ENCODE measurements at regions not wholly inside any gene's neighbourhood (a gene's known extent, or its start where the extent isn't known, plus 50 kb on each side); places are given as distances from the start of the nearest gene placed in this dataset.

DNA sequence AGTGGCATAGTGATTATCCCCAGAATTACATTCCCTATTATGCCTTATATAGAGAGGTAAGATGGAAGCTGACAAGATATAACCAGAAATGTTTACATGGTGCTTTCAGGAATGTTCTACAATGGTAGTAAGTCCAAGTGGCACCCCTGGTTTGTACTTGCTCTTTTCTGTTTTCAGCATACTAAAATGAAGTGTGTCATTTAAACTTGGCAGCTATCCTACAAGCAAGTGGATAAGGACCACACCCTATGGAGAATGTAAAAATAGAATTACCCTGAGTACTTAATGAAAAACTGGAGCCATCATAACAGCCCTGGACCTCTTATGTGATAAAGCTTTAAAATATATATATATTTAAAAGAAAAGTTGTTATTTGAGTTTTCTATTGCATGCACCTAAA is 1012.7 kb upstream of the CADM2 start:
- no peak overlapping the region for H3K27ac ChIP-seq (ENCODE audit: low read depth, low read length)
- no peaks in the 10 kb centered on the region for H3K4me1 ChIP-seq (ENCODE audit: control insufficient read depth in 1 of 2, insufficient read depth in 2 of 2, low read length in 2 of 2)
- POLR2A ChIA-PET, result no interaction called here
- intact Hi-C loops (cut with micrococcal nuclease), result no loop called here
- CTCF ChIA-PET, result no interaction called here
- ATAC-seq, result no peak
- DNase-seq (ENCODE audit: low read depth, low spot score), result no peak
- H3K4me3 ChIP-seq (replicated peaks in 1 of 2; ENCODE audit: low read depth in 1 of 2, low read length in 2 of 2), result no peak overlapping the region
- H4K20me1 ChIP-seq (ENCODE audit: insufficient read depth), result no peaks in the 10 kb centered on the region
- no peak overlapping the region for H3K4me2 ChIP-seq (ENCODE audit: low read length)
- no peak overlapping the region for H2AFZ ChIP-seq (ENCODE audit: low read depth, low read length, poor library complexity, severe bottlenecking)
- H3K9me3 ChIP-seq (ENCODE audit: control insufficient read depth in 1 of 2, insufficient read depth in 1 of 2, low read depth in 1 of 2, low read length in 2 of 2), result peaks cover 14 to 19% of the 10 kb centered on the region in 2 experiments; a peak in 2 of 4 replicates
- RAD21 ChIA-PET (ENCODE audit: low non-redundant PET in 1 of 2, low total read pairs in 2 of 2, uncharacterized antibody in 2 of 2, unreplicated experiment in 2 of 2), result no interaction called here
- TF ChIP-seq RAD21 (IDR thresholded peaks at IDR 0.05; ENCODE audit: low read depth), result no peak
- TF ChIP-seq ZNF274 (IDR thresholded peaks at IDR 0.05; ENCODE audit: low read depth, low read length), result no peak
- no peak for TF ChIP-seq SP1 (IDR thresholded peaks at IDR 0.05; ENCODE audit: low read depth)
- TF ChIP-seq CEBPB (IDR thresholded peaks at IDR 0.05; ENCODE audit: low read depth), result no peak
- no peak for TF ChIP-seq FOSL1 (IDR thresholded peaks at IDR 0.05; ENCODE audit: low read depth)
- no peak for TF ChIP-seq EZH2 (IDR thresholded peaks at IDR 0.05)
- TF ChIP-seq CTCF (IDR thresholded peaks at IDR 0.05 in 2 of 3, conservative IDR thresholded peaks at IDR 0.05 in 1 of 3; ENCODE audit: borderline replicate concordance in 1 of 3, insufficient read depth in 1 of 3, low read depth in 2 of 3, low read length in 2 of 3), result no peak
- TF ChIP-seq JUND (IDR thresholded peaks at IDR 0.05), result no peak
- TF ChIP-seq, protein P1, sequence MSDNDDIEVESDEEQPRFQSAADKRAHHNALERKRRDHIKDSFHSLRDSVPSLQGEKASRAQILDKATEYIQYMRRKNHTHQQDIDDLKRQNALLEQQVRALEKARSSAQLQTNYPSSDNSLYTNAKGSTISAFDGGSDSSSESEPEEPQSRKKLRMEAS (IDR thresholded peaks at IDR 0.05), result no peak
- no peak for TF ChIP-seq TCF7L2 (IDR thresholded peaks at IDR 0.05; ENCODE audit: borderline replicate concordance, extremely low read depth, insufficient read depth, insufficient read length)
- TF ChIP-seq, protein P2, sequence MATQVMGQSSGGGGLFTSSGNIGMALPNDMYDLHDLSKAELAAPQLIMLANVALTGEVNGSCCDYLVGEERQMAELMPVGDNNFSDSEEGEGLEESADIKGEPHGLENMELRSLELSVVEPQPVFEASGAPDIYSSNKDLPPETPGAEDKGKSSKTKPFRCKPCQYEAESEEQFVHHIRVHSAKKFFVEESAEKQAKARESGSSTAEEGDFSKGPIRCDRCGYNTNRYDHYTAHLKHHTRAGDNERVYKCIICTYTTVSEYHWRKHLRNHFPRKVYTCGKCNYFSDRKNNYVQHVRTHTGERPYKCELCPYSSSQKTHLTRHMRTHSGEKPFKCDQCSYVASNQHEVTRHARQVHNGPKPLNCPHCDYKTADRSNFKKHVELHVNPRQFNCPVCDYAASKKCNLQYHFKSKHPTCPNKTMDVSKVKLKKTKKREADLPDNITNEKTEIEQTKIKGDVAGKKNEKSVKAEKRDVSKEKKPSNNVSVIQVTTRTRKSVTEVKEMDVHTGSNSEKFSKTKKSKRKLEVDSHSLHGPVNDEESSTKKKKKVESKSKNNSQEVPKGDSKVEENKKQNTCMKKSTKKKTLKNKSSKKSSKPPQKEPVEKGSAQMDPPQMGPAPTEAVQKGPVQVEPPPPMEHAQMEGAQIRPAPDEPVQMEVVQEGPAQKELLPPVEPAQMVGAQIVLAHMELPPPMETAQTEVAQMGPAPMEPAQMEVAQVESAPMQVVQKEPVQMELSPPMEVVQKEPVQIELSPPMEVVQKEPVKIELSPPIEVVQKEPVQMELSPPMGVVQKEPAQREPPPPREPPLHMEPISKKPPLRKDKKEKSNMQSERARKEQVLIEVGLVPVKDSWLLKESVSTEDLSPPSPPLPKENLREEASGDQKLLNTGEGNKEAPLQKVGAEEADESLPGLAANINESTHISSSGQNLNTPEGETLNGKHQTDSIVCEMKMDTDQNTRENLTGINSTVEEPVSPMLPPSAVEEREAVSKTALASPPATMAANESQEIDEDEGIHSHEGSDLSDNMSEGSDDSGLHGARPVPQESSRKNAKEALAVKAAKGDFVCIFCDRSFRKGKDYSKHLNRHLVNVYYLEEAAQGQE (IDR thresholded peaks at IDR 0.05; ENCODE audit: low read depth), result no peak
- no peak for TF ChIP-seq POLR2A (IDR thresholded peaks at IDR 0.05; ENCODE audit: borderline replicate concordance, extremely low read depth, insufficient read depth, insufficient read length)
- no peak for TF ChIP-seq YY1 (IDR thresholded peaks at IDR 0.05; ENCODE audit: extremely low read depth, insufficient replicate concordance, low read depth, low read length)
- no peak for TF ChIP-seq ATF3 (IDR thresholded peaks at IDR 0.05)
- no peak for TF ChIP-seq SIN3A (IDR thresholded peaks at IDR 0.05; ENCODE audit: low read depth)
- no peak for TF ChIP-seq SRF (IDR thresholded peaks at IDR 0.05; ENCODE audit: low read depth)
- no peak for TF ChIP-seq ELF1 (IDR thresholded peaks at IDR 0.05; ENCODE audit: borderline replicate concordance, low read depth)
- TF ChIP-seq EGR1 (IDR thresholded peaks at IDR 0.05; ENCODE audit: low read depth), result no peak
- no peaks in the 10 kb centered on the region for H3K79me2 ChIP-seq (ENCODE audit: insufficient read depth, low read length)
- H3K9ac ChIP-seq (ENCODE audit: low read length), result no peak overlapping the region
- no TSS peak for BruUV-seq (replicated peaks)
- H3K27me3 ChIP-seq (ENCODE audit: insufficient read depth, low read length), result no peaks in the 10 kb centered on the region
- no peaks in the 10 kb centered on the region for H3K9me2 ChIP-seq (ENCODE audit: insufficient read depth)
- H3K36me3 ChIP-seq (ENCODE audit: control insufficient read depth in 1 of 2, insufficient read depth in 2 of 2, low read length in 2 of 2), result no peaks in the 10 kb centered on the region
